VCaP (cell line): ENCODE measurements at regions not wholly inside any gene's neighbourhood (a gene's known extent, or its start where the extent isn't known, plus 50 kb on each side); places are given as distances from the start of the nearest gene placed in this dataset.

Experiments
- H3K27ac ChIP-seq: fragments of 450-650 bp; 2 replicates; pipeline ENCODE4 v1.5.1; 2017
- CTCF ChIP-seq: fragments of 450-650 bp; conservative IDR thresholded peaks from 2 replicates; pipeline ENCODE4 v1.5.1; 2017; ENCODE audit warnings: mild to moderate bottlenecking, moderate library complexity

DNA sequence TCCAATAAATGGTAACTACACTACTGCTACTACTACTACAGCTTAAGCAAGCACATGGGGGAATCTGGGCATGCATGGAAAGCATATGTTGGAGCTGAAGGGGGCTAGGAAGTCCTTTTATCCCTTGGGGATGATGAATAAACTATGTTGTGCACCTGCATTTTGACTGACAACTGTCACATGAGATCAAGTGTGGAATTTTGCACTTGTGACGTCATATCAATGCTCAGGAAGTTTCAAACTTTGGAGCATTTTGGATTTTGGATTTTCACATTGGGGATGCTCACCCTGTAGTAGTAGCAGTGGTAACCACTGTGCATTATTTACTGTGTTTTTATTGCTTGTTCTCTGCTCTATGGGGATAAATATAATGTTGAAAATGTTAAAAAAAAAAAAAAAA is 100.5 kb upstream of the SMAD1 start:
- TF ChIP-seq CTCF = no peak
- H3K27ac ChIP-seq = no peak overlapping the region

- H3K27ac ChIP-seq = no peak overlapping the region
- no peak for TF ChIP-seq CTCF
Measured at GRCh38 chr4:145380123-145380522, 101.5 kb upstream of the SMAD1 start.

DNA sequence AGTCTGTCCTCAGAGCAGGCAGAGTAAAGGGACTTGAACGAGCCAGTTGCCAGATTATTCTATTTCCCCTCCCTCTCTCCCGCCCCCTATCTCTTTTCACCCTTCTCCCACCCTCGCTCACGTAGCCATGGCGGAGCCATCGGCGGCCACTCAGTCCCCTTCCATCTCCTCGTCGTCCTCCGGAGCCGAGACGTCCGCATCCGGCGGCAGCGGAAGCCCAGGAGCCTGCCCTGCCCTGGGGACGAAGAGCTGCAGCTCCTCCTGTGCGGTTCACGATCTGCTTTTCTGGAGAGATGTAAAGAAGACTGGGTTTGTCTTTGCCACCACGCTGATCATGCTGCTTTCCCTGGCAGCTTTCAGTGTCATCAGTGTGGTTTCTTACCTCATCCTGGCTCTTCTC is 106.2 kb upstream of the SMAD1 start:
- H3K27ac ChIP-seq = no peak overlapping the region
- no peak for TF ChIP-seq CTCF

GRCh38 chr4:145352438-145353145 is 129.1 kb upstream of the SMAD1 start:
- H3K27ac ChIP-seq = no peak overlapping the region
- no peak for TF ChIP-seq CTCF

DNA sequence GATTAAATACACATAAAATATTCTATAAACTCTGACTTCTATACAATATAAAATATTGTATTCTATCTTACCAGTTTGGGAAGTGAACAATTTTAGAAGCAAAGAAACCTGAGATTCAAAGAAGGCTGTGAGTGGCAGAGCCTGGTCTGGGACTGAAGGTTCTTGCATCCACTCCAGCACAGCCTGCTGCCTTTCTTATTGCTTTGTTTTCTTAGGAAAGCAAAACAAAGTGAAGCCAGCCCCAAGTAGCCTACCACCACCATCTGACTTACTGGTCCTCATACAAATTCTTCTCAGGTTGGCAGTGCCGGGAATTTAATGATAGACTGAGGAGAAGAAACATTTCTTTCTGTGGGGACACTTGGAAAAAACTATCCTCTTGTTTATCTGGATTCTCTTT is 129.7 kb upstream of the SMAD1 start:
- no peak for TF ChIP-seq CTCF
- no peak overlapping the region for H3K27ac ChIP-seq

DNA sequence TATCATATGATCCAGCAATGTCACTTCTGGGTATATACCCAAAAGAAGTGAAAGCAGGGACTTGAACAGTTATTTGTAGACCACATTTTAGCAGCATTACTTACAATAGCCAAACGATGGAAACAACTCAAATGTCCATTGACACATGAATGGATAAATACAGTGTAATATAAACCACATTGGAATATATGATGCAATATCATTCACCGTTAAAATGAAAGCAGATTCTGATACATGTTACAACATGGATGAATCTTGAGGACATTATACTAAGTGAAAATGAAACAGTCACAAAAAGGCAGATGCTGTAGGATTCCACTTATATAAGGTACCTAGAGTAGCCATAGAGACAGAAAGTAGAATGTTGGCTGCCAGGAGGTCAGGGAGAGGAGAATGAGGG is 130.5 kb upstream of the SMAD1 start:
- H3K27ac ChIP-seq = no peak overlapping the region
- no peak for TF ChIP-seq CTCF

DNA sequence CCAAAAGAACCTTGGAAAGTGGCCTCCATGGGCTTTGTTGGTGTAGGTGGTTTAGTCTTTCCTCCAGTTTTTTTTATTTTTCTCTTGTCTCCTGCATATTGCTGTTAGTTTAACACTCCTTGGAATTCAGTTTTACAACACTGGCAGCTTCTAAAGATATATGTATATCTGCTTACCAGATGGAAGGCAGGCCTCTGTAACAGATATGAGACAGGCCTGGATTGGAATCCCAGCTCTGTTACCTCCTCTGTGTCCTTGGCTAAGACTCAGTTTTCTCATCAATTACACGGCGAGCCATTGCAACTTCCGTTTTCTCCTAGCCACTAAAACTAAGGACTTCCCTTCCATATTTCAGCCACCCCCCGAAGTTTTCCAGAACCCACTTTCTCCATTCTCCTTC is 133.4 kb upstream of the SMAD1 start:
- TF ChIP-seq CTCF = no peak

DNA sequence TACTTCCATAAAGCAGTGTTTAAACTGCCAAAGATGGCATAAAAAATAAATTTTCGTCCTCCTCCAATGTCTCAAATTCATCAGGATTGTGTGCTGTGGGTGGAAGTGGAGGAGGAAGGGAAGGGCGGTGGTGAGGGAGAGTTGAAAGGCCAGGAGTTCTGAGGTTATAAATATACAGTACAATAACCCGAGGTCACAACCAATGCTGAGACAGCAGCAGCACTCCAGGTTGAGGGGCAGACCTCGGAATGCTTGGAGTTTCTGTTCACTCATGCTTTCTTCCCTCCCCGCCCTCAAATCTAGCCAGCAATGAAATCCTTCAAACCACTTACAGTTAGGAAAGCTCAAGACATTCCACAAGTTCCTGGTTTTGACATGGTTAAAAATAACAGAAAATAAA is 134.0 kb upstream of the SMAD1 start:
- TF ChIP-seq CTCF = no peak
- no peak overlapping the region for H3K27ac ChIP-seq

More for the DNA sequence above, 133.4 kb upstream of the SMAD1 start:
- H3K27ac ChIP-seq = no peak overlapping the region
